ENCODE measurements at regions not wholly inside any gene's neighbourhood (a gene's known extent, or its start where the extent isn't known, plus 50 kb on each side); places are given as distances from the start of the nearest gene placed in this dataset.

DNA sequence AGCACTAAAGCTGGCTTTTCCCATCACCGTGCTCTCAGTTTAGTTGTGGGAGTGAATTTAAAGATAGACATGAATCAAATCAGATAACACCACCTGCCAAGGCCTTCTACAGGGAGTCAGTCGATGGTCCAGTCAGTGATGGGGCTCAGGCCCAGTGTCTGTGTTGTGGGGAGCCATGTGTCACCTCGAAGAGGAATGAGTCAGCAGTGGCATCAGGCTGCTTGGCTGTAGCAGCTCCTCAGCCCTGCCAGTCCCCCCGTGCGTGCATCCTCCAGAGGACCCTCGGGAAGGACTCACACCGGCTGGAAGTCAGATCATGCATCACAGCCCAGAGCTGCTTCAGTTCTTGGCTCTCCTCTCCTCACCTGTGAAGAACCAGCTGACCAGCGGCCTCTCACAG, 420.4 kb upstream of the RAB6C start:
- TF ChIP-seq, protein P1, sequence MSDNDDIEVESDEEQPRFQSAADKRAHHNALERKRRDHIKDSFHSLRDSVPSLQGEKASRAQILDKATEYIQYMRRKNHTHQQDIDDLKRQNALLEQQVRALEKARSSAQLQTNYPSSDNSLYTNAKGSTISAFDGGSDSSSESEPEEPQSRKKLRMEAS (IDR thresholded peaks at IDR 0.05; ENCODE audit: low read depth), result no peak
- TF ChIP-seq, protein P2, sequence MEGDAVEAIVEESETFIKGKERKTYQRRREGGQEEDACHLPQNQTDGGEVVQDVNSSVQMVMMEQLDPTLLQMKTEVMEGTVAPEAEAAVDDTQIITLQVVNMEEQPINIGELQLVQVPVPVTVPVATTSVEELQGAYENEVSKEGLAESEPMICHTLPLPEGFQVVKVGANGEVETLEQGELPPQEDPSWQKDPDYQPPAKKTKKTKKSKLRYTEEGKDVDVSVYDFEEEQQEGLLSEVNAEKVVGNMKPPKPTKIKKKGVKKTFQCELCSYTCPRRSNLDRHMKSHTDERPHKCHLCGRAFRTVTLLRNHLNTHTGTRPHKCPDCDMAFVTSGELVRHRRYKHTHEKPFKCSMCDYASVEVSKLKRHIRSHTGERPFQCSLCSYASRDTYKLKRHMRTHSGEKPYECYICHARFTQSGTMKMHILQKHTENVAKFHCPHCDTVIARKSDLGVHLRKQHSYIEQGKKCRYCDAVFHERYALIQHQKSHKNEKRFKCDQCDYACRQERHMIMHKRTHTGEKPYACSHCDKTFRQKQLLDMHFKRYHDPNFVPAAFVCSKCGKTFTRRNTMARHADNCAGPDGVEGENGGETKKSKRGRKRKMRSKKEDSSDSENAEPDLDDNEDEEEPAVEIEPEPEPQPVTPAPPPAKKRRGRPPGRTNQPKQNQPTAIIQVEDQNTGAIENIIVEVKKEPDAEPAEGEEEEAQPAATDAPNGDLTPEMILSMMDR (IDR thresholded peaks at IDR 0.05), result no peak
- TF ChIP-seq NFIC (IDR thresholded peaks at IDR 0.05; ENCODE audit: borderline replicate concordance), result no peak
- no peak for TF ChIP-seq RCOR1 (IDR thresholded peaks at IDR 0.05; ENCODE audit: low read length)
- TF ChIP-seq, protein P3, sequence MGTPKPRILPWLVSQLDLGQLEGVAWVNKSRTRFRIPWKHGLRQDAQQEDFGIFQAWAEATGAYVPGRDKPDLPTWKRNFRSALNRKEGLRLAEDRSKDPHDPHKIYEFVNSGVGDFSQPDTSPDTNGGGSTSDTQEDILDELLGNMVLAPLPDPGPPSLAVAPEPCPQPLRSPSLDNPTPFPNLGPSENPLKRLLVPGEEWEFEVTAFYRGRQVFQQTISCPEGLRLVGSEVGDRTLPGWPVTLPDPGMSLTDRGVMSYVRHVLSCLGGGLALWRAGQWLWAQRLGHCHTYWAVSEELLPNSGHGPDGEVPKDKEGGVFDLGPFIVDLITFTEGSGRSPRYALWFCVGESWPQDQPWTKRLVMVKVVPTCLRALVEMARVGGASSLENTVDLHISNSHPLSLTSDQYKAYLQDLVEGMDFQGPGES (IDR thresholded peaks at IDR 0.05; ENCODE audit: low read depth, low read length), result no peak
- TF ChIP-seq, protein P4, sequence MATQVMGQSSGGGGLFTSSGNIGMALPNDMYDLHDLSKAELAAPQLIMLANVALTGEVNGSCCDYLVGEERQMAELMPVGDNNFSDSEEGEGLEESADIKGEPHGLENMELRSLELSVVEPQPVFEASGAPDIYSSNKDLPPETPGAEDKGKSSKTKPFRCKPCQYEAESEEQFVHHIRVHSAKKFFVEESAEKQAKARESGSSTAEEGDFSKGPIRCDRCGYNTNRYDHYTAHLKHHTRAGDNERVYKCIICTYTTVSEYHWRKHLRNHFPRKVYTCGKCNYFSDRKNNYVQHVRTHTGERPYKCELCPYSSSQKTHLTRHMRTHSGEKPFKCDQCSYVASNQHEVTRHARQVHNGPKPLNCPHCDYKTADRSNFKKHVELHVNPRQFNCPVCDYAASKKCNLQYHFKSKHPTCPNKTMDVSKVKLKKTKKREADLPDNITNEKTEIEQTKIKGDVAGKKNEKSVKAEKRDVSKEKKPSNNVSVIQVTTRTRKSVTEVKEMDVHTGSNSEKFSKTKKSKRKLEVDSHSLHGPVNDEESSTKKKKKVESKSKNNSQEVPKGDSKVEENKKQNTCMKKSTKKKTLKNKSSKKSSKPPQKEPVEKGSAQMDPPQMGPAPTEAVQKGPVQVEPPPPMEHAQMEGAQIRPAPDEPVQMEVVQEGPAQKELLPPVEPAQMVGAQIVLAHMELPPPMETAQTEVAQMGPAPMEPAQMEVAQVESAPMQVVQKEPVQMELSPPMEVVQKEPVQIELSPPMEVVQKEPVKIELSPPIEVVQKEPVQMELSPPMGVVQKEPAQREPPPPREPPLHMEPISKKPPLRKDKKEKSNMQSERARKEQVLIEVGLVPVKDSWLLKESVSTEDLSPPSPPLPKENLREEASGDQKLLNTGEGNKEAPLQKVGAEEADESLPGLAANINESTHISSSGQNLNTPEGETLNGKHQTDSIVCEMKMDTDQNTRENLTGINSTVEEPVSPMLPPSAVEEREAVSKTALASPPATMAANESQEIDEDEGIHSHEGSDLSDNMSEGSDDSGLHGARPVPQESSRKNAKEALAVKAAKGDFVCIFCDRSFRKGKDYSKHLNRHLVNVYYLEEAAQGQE (IDR thresholded peaks at IDR 0.05; ENCODE audit: low read depth, low read length), result no peak
- TF ChIP-seq SMC3 (IDR thresholded peaks at IDR 0.05; ENCODE audit: low read depth, low read length), result no peak
- TF ChIP-seq MXI1 (IDR thresholded peaks at IDR 0.05; ENCODE audit: low read depth, low read length), result no peak
- TF ChIP-seq POLR2AphosphoS5 (IDR thresholded peaks at IDR 0.05; ENCODE audit: low read depth, low read length), result no peak
- TF ChIP-seq YY1 (IDR thresholded peaks at IDR 0.05; ENCODE audit: low read depth), result no peak
- TF ChIP-seq, protein P5, sequence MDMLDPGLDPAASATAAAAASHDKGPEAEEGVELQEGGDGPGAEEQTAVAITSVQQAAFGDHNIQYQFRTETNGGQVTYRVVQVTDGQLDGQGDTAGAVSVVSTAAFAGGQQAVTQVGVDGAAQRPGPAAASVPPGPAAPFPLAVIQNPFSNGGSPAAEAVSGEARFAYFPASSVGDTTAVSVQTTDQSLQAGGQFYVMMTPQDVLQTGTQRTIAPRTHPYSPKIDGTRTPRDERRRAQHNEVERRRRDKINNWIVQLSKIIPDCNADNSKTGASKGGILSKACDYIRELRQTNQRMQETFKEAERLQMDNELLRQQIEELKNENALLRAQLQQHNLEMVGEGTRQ (IDR thresholded peaks at IDR 0.05; ENCODE audit: borderline replicate concordance, low read depth, low read length), result no peak
- TF ChIP-seq RFX5 (IDR thresholded peaks at IDR 0.05; ENCODE audit: low read length), result no peak
- TF ChIP-seq EP300 (IDR thresholded peaks at IDR 0.05; ENCODE audit: borderline replicate concordance in 1 of 2, low read depth in 1 of 2, low read length in 1 of 2), result no peak

Data from SK-N-SH (cell line).